K562 (cell line): ENCODE measurements at regions not wholly inside any gene's neighbourhood (a gene's known extent, or its start where the extent isn't known, plus 50 kb on each side); places are given as distances from the start of the nearest gene placed in this dataset.

Source experiments
- ATAC-seq: fragments of 200-7000 bp; cut with Tn5 transposase; 3 replicates; pipeline ENCODE4 v1.9.1; 2020; ENCODE audit warnings: moderate library complexity
- BruUV-seq: library from RNA; stranded (reverse); fragments of 400-500 nt; replicated peaks from 2 replicates; lab custom pipeline; 2021; lab: Mats Ljungman, UMichigan
- CTCF ChIA-PET: fragments of 300-600 bp; formaldehyde crosslinking; extraction: SDS; loops from one replicate; lab custom pipeline; 2021; ENCODE audit warnings: low intra/inter-chr PET ratio; lab: Yijun Ruan, JAX
- POLR2A ChIA-PET: fragments of 300-600, 350-650 bp; sonication (Branson Sonifier 250); formaldehyde crosslinking; extraction: SDS; loops from one replicate; lab custom pipeline; 2021; ENCODE audit warnings: antibody characterized with exemption, inconsistent platforms; lab: Yijun Ruan, JAX
- DNase-seq, 4 experiments: peaks; one replicate each; pipeline versions ENCODE4 v3.0.0 to v3.0.0-alpha.2; 2011 to 2018; ENCODE audit warnings: low spot score in 3 of 4, mixed read lengths in 3 of 4; ENCODE audit errors: extremely low read depth in 1 of 4
- FAIRE-seq: peaks from 2 replicates; lab custom pipeline; 2011; peaks lifted over from hg19 to GRCh38; lab: Jason Lieb, UNC
- H2AFZ ChIP-seq: 2 replicates; pipeline ENCODE4 v1.6.0; 2011; ENCODE audit warnings: low read depth, low read length, control low read depth, inconsistent platforms
- H3K27ac ChIP-seq: fragments of 200-600 bp; 3 replicates; pipeline ENCODE4 v1.8.0; 2011; ENCODE audit warnings: low read depth, mild to moderate bottlenecking, control low read depth, inconsistent platforms, low read length, moderate library complexity, mixed read lengths; ENCODE audit errors: extremely low read depth
- H3K27me3 ChIP-seq, 2 experiments: fragments of 300-600 bp in 1 of 2; 2 replicates in 1 of 2; 3 replicates in 1 of 2; pipeline versions ENCODE4 v1.6.0 to v1.8.0; 2011; ENCODE audit warnings: inconsistent platforms in 2 of 2, low read length in 2 of 2, mild to moderate bottlenecking in 1 of 2, mixed read lengths in 1 of 2, moderate library complexity in 1 of 2; ENCODE audit not compliant: control insufficient read depth in 2 of 2, insufficient read depth in 2 of 2
- H3K36me3 ChIP-seq: fragments of 300-600 bp; 3 replicates; pipeline ENCODE4 v1.8.0; 2011; ENCODE audit warnings: mild to moderate bottlenecking, low read length, inconsistent platforms; ENCODE audit not compliant: control insufficient read depth, insufficient read depth
- H3K4me1 ChIP-seq, 2 experiments: fragments of 200-600 bp in 1 of 2; replicated peaks in 1 of 2; 2 replicates in 1 of 2; 3 replicates in 1 of 2; pipeline versions ENCODE4 v1.5.1 to v1.8.0; 2011; ENCODE audit warnings: inconsistent platforms in 2 of 2, low read length in 2 of 2, mild to moderate bottlenecking in 1 of 2, mixed read lengths in 1 of 2, moderate library complexity in 1 of 2; ENCODE audit not compliant: control insufficient read depth in 2 of 2, insufficient read depth in 2 of 2
- H3K4me2 ChIP-seq: 2 replicates; pipeline ENCODE4 v1.6.1; 2011; ENCODE audit warnings: low read length, control low read depth, inconsistent platforms, mixed read lengths; ENCODE audit not compliant: insufficient read depth
- H3K4me3 ChIP-seq: fragments of 200-600 bp; sonication (generic), shearing (Covaris generic); 2 replicates; pipeline ENCODE4 v1.5.1; 2016; ENCODE audit warnings: control low read depth, inconsistent platforms
- H3K79me2 ChIP-seq: fragments of 200-600 bp; 3 replicates; pipeline ENCODE4 v1.8.0; 2011; ENCODE audit warnings: low read length, inconsistent platforms; ENCODE audit not compliant: control insufficient read depth, insufficient read depth
- H3K9ac ChIP-seq, 2 experiments: 2 replicates each; pipeline versions ENCODE4 v1.6.0 to v1.6.1; 2011; ENCODE audit warnings: low read depth in 2 of 2, low read length in 2 of 2, control low read depth in 1 of 2, inconsistent platforms in 1 of 2, mild to moderate bottlenecking in 1 of 2, mixed read lengths in 1 of 2; ENCODE audit not compliant: insufficient read depth in 1 of 2
- H3K9me1 ChIP-seq: one replicate; pipeline ENCODE4 v1.6.0; 2011; ENCODE audit warnings: inconsistent platforms, mild to moderate bottlenecking, low read length, moderate library complexity; ENCODE audit not compliant: control insufficient read depth, insufficient read depth
- H3K9me3 ChIP-seq: replicated peaks from 2 replicates; pipeline ENCODE4 v1.5.1; 2011; ENCODE audit warnings: low read depth, low read length, inconsistent platforms; ENCODE audit not compliant: control insufficient read depth, insufficient read depth
- H4K20me1 ChIP-seq: replicated peaks from 2 replicates; pipeline ENCODE4 v1.6.1; 2011; ENCODE audit warnings: low read length, inconsistent platforms, mixed read lengths; ENCODE audit not compliant: control insufficient read depth, insufficient read depth
- BCLAF1 ChIP-seq, 2 experiments: fragments of 450-650 bp in 1 of 2; IDR thresholded peaks; 2 replicates each; pipeline ENCODE4 v1.6.1; 2011 to 2017; ENCODE audit warnings: low read depth in 2 of 2, antibody characterized with exemption in 1 of 2, borderline replicate concordance in 1 of 2, low read length in 1 of 2, mild to moderate bottlenecking in 1 of 2, mixed read lengths in 1 of 2; ENCODE audit not compliant: control insufficient read depth in 1 of 2
- DACH1 ChIP-seq: fragments of 450-650 bp; IDR thresholded peaks from 2 replicates; pipeline ENCODE4 v1.6.1; 2018; ENCODE audit not compliant: partially characterized antibody
- DPF2 ChIP-seq: fragments of 450-650 bp; IDR thresholded peaks from 2 replicates; pipeline ENCODE4 v1.6.1; 2016
- ESRRB ChIP-seq: fragments of 250-450 bp; sonication (Bioruptor Pico); IDR thresholded peaks from 2 replicates; pipeline ENCODE4 v1.5.0; 2020; ENCODE audit warnings: mild to moderate bottlenecking, moderate library complexity, borderline replicate concordance
- ETV5 ChIP-seq: sonication (generic); formaldehyde crosslinking; IDR thresholded peaks from 2 replicates; pipeline ENCODE4 v1.4.0; 2020; ENCODE audit warnings: low read depth, mild to moderate bottlenecking, missing genetic modification reagents
- FOXP1 ChIP-seq: sonication (generic); formaldehyde crosslinking; IDR thresholded peaks from 2 replicates; pipeline ENCODE4 v1.8.0; 2022; ENCODE audit warnings: mild to moderate bottlenecking, missing genetic modification reagents
- GATA2 ChIP-seq: sonication (generic); formaldehyde crosslinking; IDR thresholded peaks from 2 replicates; pipeline ENCODE4 v1.4.0; 2020; ENCODE audit warnings: mild to moderate bottlenecking, missing genetic modification reagents
- NFXL1 ChIP-seq: fragments of 450-650 bp; formaldehyde crosslinking; IDR thresholded peaks from 2 replicates; pipeline ENCODE4 v1.4.0; 2021; ENCODE audit warnings: mild to moderate bottlenecking
- NR1H2 ChIP-seq: sonication (generic); formaldehyde crosslinking; IDR thresholded peaks from 2 replicates; pipeline ENCODE4 v1.4.0; 2020; ENCODE audit warnings: mild to moderate bottlenecking, missing genetic modification reagents
- SNIP1 ChIP-seq: fragments of 450-650 bp; IDR thresholded peaks from 2 replicates; pipeline ENCODE4 v1.7.1; 2017; ENCODE audit warnings: low read depth, mild to moderate bottlenecking
- SPI1 ChIP-seq: IDR thresholded peaks from 2 replicates; pipeline ENCODE4 v1.6.1; 2011; ENCODE audit warnings: low read depth, low read length, control low read depth, borderline replicate concordance
- STAT5A ChIP-seq: IDR thresholded peaks from 2 replicates; pipeline ENCODE4 v1.6.1; 2012; ENCODE audit warnings: low read length, inconsistent platforms, borderline replicate concordance
- ZBTB2 ChIP-seq: fragments of 450-650 bp; IDR thresholded peaks from 2 replicates; pipeline ENCODE4 v1.6.1; 2016; ENCODE audit warnings: antibody characterized with exemption
- ZFP36 ChIP-seq: fragments of 150-350 bp; IDR thresholded peaks from 2 replicates; pipeline ENCODE4 v1.6.1; 2018; ENCODE audit warnings: low read length, low read depth; ENCODE audit not compliant: partially characterized antibody
- WGBS: fragments of 100-300 bp; shearing (Covaris generic); methylation state at CpG from one replicate; pipeline ENCODE4 v1.1.6; 2016; ENCODE audit warnings: low coverage, mixed read lengths; ENCODE audit not compliant: insufficient coverage; ENCODE audit errors: missing lambda C conversion rate; 5-methylcytosine and 5-hydroxymethylcytosine counted together
- in situ Hi-C: fragments of 300-500 bp; cut with MboI; formaldehyde crosslinking; loops from 4 replicates; pipeline ENCODE4 v1.15.0; 2018; ENCODE audit warnings: inconsistent platforms, mixed read lengths
- intact Hi-C: fragments of 100-400 bp; cut with micrococcal nuclease; formaldehyde crosslinking; loops from 2 replicates; pipeline ENCODE4 v1.14.2; 2022

- Histone ChIP-seq H3K9ac (no peak overlapping the region), H3K79me2 (no peaks in the 10 kb centered on the region), H3K4me2 (no peak overlapping the region)
- intact Hi-C loops: no loop called here
- CTCF ChIA-PET: no interaction called here
- in situ Hi-C loops: no loop called here
- TF ChIP-seq FOXP1 (CRISPR knock-in tag) (no peak), ETV5 (CRISPR knock-in tag) (no peak), SPI1 (no peak), ZFP36 (no peak)
- TF ChIP-seq, all 486 proteins: peak for 0
- Histone ChIP-seq H3K36me3 (no peaks in the 10 kb centered on the region), H3K4me3 (no peak overlapping the region), H2AFZ (no peak overlapping the region), H3K27ac (no peak overlapping the region), H3K9me3 (0 out of 2 replicates have a peak, but pooled peaks cover 2% of the 10 kb centered on the region), H4K20me1 (no peaks in the 10 kb centered on the region), H3K9me1 (no peaks in the 10 kb centered on the region), H3K4me1 (no peaks in the 10 kb centered on the region), H3K27me3 (no peaks in the 10 kb centered on the region)
- BruUV-seq: no TSS peak
- POLR2A ChIA-PET: no interaction called here
- FAIRE-seq: no peak
- no peak for DNase-seq
- no peak for ATAC-seq
Measured at GRCh38 chr1:69104894-69105293, 462.8 kb upstream of the LRRC7 start.

- BruUV-seq: no TSS peak
- no peak for TF ChIP-seq NR1H2 (CRISPR knock-in tag)
- no peak for TF ChIP-seq ZBTB2
- TF ChIP-seq DACH1: no peak
- no peak for TF ChIP-seq ESRRB (CRISPR knock-in tag)
- no peak for TF ChIP-seq BCLAF1 (IDR thresholded peaks at IDR 0.05; ENCODE audit: borderline replicate concordance in 1 of 2, control insufficient read depth in 1 of 2, low read depth in 2 of 2, low read length in 1 of 2)
- TF ChIP-seq GATA2: no peak
- TF ChIP-seq STAT5A: no peak
- no peak for TF ChIP-seq SNIP1
- no peak for TF ChIP-seq NFXL1
- TF ChIP-seq DPF2: no peak
- 0% methylated on average over 4 of the region's 4 CpGs for WGBS
- ATAC-seq (no peak), FAIRE-seq (no peak), DNase-seq (no peak)
- CTCF ChIA-PET: no interaction called here
- H2AFZ ChIP-seq: no peak overlapping the region
- H3K27me3 ChIP-seq: no peaks in the 10 kb centered on the region
- no peak overlapping the region for H3K9ac ChIP-seq
- no peak overlapping the region for H3K4me3 ChIP-seq
- H3K9me1 ChIP-seq: no peaks in the 10 kb centered on the region
- no peak overlapping the region for H3K4me2 ChIP-seq
- in situ Hi-C loops (no loop called here), intact Hi-C loops (no loop called here)
- no peaks in the 10 kb centered on the region for H3K36me3 ChIP-seq
- no peaks in the 10 kb centered on the region for H3K4me1 ChIP-seq
- no peaks in the 10 kb centered on the region for H3K79me2 ChIP-seq
- 0 out of 2 replicates have a peak, but pooled peaks cover 2% of the 10 kb centered on the region for H3K9me3 ChIP-seq
- H3K27ac ChIP-seq: no peak overlapping the region
- no peaks in the 10 kb centered on the region for H4K20me1 ChIP-seq
- POLR2A ChIA-PET: no interaction called here
Measured at GRCh38 chr1:69109277-69109676, 458.4 kb upstream of the LRRC7 start.
